GM20000 (cell line): ENCODE measurements at regions not wholly inside any gene's neighbourhood (a gene's known extent, or its start where the extent isn't known, plus 50 kb on each side); places are given as distances from the start of the nearest gene placed in this dataset.
"Not testable (repeated sequence)": the region's sequence is repeated elsewhere in the genome, so short reads cannot be mapped to it uniquely, and the experiment has no call there.

Experiments
- DNase-seq: peaks from one replicate; pipeline ENCODE4 v3.0.0; 2012; ENCODE audit warnings: low spot score
- CTCF ChIP-seq: IDR thresholded peaks from 2 replicates; pipeline ENCODE4 v1.5.1; 2012; ENCODE audit warnings: mild to moderate bottlenecking, control low read depth; ENCODE audit errors: extremely low read depth, missing control alignments

- TF ChIP-seq CTCF: no peak
Measured at GRCh38 chr9:29160763-29161353, 1587.6 kb upstream of the C9orf72 start.

GRCh38 chr9:29174136-29174535 is 1600.9 kb upstream of the C9orf72 start:
- TF ChIP-seq CTCF: no peak
- DNase-seq: no peak

More at GRCh38 chr9:29160763-29161353, 1587.6 kb upstream of the C9orf72 start:
- DNase-seq: no peak

- no peak for TF ChIP-seq CTCF
Measured at GRCh38 chr9:29176231-29176630, 1603.0 kb upstream of the C9orf72 start.

GRCh38 chr9:29176786-29177185 is 1603.5 kb upstream of the C9orf72 start:
- DNase-seq: no peak
- no peak for TF ChIP-seq CTCF

More at GRCh38 chr9:29176231-29176630, 1603.0 kb upstream of the C9orf72 start:
- no peak for DNase-seq

- no peak for DNase-seq
- no peak for TF ChIP-seq CTCF
Measured at GRCh38 chr9:29183971-29184370, 1610.7 kb upstream of the C9orf72 start.

GRCh38 chr9:29188771-29189170 is 1615.5 kb upstream of the C9orf72 start:
- not testable (repeated sequence) for DNase-seq

- not testable (repeated sequence) for DNase-seq
Measured at GRCh38 chr9:29189221-29189620, 1615.9 kb upstream of the C9orf72 start.

GRCh38 chr9:29198861-29199260 is 1625.6 kb upstream of the C9orf72 start:
- DNase-seq: no peak
- no peak for TF ChIP-seq CTCF

- TF ChIP-seq CTCF: no peak
- no peak for DNase-seq
Measured at GRCh38 chr9:29199975-29200374, 1626.7 kb upstream of the C9orf72 start.
